HepG2 (cell line): ENCODE measurements at regions not wholly inside any gene's neighbourhood (a gene's known extent, or its start where the extent isn't known, plus 50 kb on each side); places are given as distances from the start of the nearest gene placed in this dataset.

Source experiments
- ATAC-seq: fragments of 200-7000 bp; cut with Tn5 transposase; 3 replicates; pipeline ENCODE4 v1.9.1; 2020; ENCODE audit warnings: mild to moderate bottlenecking, moderate library complexity
- BruUV-seq: library from RNA; stranded (reverse); fragments of 400-500 nt; replicated peaks from 2 replicates; lab custom pipeline; 2021; lab: Mats Ljungman, UMichigan
- CTCF ChIA-PET: fragments of 300-600 bp; formaldehyde crosslinking; extraction: SDS; loops from one replicate; lab custom pipeline; 2021; ENCODE audit warnings: low total read pairs, inconsistent platforms, low intra/inter-chr PET ratio; lab: Yijun Ruan, JAX
- POLR2A ChIA-PET: fragments of 350-600 bp; sonication (Branson Sonifier 250); formaldehyde crosslinking; loops from one replicate; lab custom pipeline; 2020; ENCODE audit warnings: antibody characterized with exemption, inconsistent platforms; lab: Yijun Ruan, JAX
- DNase-seq: peaks from one replicate; pipeline ENCODE4 v3.0.0-alpha.2; 2015; ENCODE audit warnings: low spot score
- FAIRE-seq: peaks from 3 replicates; lab custom pipeline; 2011; peaks lifted over from hg19 to GRCh38; lab: Jason Lieb, UNC
- H2AFZ ChIP-seq: one replicate; pipeline ENCODE4 v1.6.1; 2011; ENCODE audit warnings: low read length, inconsistent platforms
- H3K27ac ChIP-seq: fragments of 300-600 bp; 3 replicates; pipeline ENCODE4 v1.8.0; 2011; ENCODE audit warnings: mixed run types, mild to moderate bottlenecking, mixed read lengths, low read length, inconsistent platforms; ENCODE audit not compliant: insufficient read depth; ENCODE audit errors: extremely low read length
- H3K27me3 ChIP-seq, 2 experiments: fragments of 200-600 bp in 1 of 2; 2 replicates in 1 of 2; 3 replicates in 1 of 2; pipeline versions ENCODE4 v1.6.0 to v1.8.0; 2011; ENCODE audit warnings: low read length in 2 of 2, mild to moderate bottlenecking in 2 of 2, moderate library complexity in 2 of 2, inconsistent platforms in 1 of 2; ENCODE audit not compliant: insufficient read depth in 2 of 2, control insufficient read depth in 1 of 2
- H3K36me3 ChIP-seq, 2 experiments: fragments of 200-600 bp in 1 of 2; replicated peaks in 1 of 2; 2 replicates in 1 of 2; 3 replicates in 1 of 2; pipeline versions ENCODE4 v1.5.1 to v1.8.0; 2011; ENCODE audit warnings: low read length in 2 of 2, inconsistent platforms in 1 of 2; ENCODE audit not compliant: insufficient read depth in 2 of 2, control insufficient read depth in 1 of 2
- H3K4me1 ChIP-seq: 2 replicates; pipeline ENCODE4 v1.5.1; 2012; ENCODE audit warnings: low read length, inconsistent platforms; ENCODE audit not compliant: insufficient read depth
- H3K4me2 ChIP-seq: 2 replicates; pipeline ENCODE4 v1.6.0; 2011; ENCODE audit warnings: low read depth, low read length, inconsistent platforms
- H3K4me3 ChIP-seq, 3 experiments: fragments of 200-600 bp in 1 of 3; sonication (generic), shearing (Covaris generic) in 1 of 3; replicated peaks in 1 of 3; 2 replicates each; pipeline ENCODE4 v1.5.1; 2011 to 2016; ENCODE audit warnings: low read length in 3 of 3, inconsistent platforms in 2 of 3, low read depth in 2 of 3, mild to moderate bottlenecking in 2 of 3, control low read depth in 1 of 3, mixed read lengths in 1 of 3; ENCODE audit not compliant: insufficient read depth in 1 of 3
- H3K79me2 ChIP-seq: one replicate; pipeline ENCODE4 v1.6.1; 2011; ENCODE audit warnings: low read length, inconsistent platforms; ENCODE audit not compliant: insufficient read depth
- H3K9ac ChIP-seq: 2 replicates; pipeline ENCODE4 v1.6.0; 2011; ENCODE audit warnings: mild to moderate bottlenecking, low read depth, low read length, inconsistent platforms; ENCODE audit not compliant: insufficient read depth
- H3K9me3 ChIP-seq: 2 replicates; pipeline ENCODE4 v1.5.1; 2012; ENCODE audit warnings: mild to moderate bottlenecking, low read length
- H4K20me1 ChIP-seq: 2 replicates; pipeline ENCODE4 v1.6.0; 2011; ENCODE audit warnings: inconsistent platforms, mild to moderate bottlenecking, low read length, moderate library complexity; ENCODE audit not compliant: insufficient read depth
- CCAR2 ChIP-seq: fragments of 200-400 bp; formaldehyde crosslinking; optimal IDR thresholded peaks from 2 replicates; pipeline ENCODE3; 2018; ENCODE audit warnings: low read depth, mild to moderate bottlenecking, low read length, moderate library complexity
- ELF4 ChIP-seq: sonication (generic); formaldehyde crosslinking; IDR thresholded peaks from 2 replicates; pipeline ENCODE4 v1.5.0; 2020; ENCODE audit warnings: missing genetic modification reagents, mild to moderate bottlenecking, moderate library complexity, borderline replicate concordance
- EP300 ChIP-seq, 3 experiments: sonication (generic) in 1 of 3; formaldehyde crosslinking in 1 of 3; IDR thresholded peaks; 2 replicates each; pipeline versions ENCODE4 v1.5.1 to v1.6.1; 2011 to 2020; ENCODE audit warnings: low read depth in 2 of 3, low read length in 2 of 3, borderline replicate concordance in 1 of 3, improper control_type of control experiment in 1 of 3, mild to moderate bottlenecking in 1 of 3, missing genetic modification reagents in 1 of 3, moderate library complexity in 1 of 3
- GZF1 ChIP-seq: sonication (generic); formaldehyde crosslinking; IDR thresholded peaks from 2 replicates; pipeline ENCODE4 v1.5.1; 2020; ENCODE audit warnings: mild to moderate bottlenecking, missing genetic modification reagents
- HNF1B ChIP-seq: sonication (generic); formaldehyde crosslinking; IDR thresholded peaks from 2 replicates; pipeline ENCODE4 v1.5.1; 2020; ENCODE audit warnings: mild to moderate bottlenecking, moderate library complexity, missing genetic modification reagents
- HNF4A ChIP-seq: sonication (generic); formaldehyde crosslinking; IDR thresholded peaks from 2 replicates; pipeline ENCODE4 v1.4.0; 2020; ENCODE audit warnings: missing genetic modification reagents
- KDM2A ChIP-seq: sonication (generic); formaldehyde crosslinking; IDR thresholded peaks from 2 replicates; pipeline ENCODE4 v1.4.0; 2020; ENCODE audit warnings: low read depth, missing genetic modification reagents, borderline replicate concordance
- MIER2 ChIP-seq: IDR thresholded peaks from 2 replicates; pipeline ENCODE4 v1.6.1; 2016; ENCODE audit warnings: missing biosample characterization, missing genetic modification reagents
- PTBP1 ChIP-seq: fragments of 200-400 bp; formaldehyde crosslinking; IDR thresholded peaks from 2 replicates; pipeline ENCODE4 v1.6.1; 2018; ENCODE audit warnings: low read length, low read depth; ENCODE audit not compliant: poor library complexity, severe bottlenecking
- TAF15 ChIP-seq: fragments of 200-400 bp; formaldehyde crosslinking; IDR thresholded peaks from one replicate; pipeline ENCODE4 v1.6.1; 2018; ENCODE audit warnings: mild to moderate bottlenecking, low read depth, low read length; ENCODE audit not compliant: poor library complexity, severe bottlenecking
- WIZ ChIP-seq: sonication (generic); formaldehyde crosslinking; IDR thresholded peaks from 2 replicates; pipeline ENCODE4 v1.5.1; 2020; ENCODE audit warnings: mild to moderate bottlenecking, missing genetic modification reagents
- XRCC5 ChIP-seq: fragments of 200-400 bp; formaldehyde crosslinking; optimal IDR thresholded peaks from 2 replicates; pipeline ENCODE3; 2017; ENCODE audit warnings: mild to moderate bottlenecking, low read length
- ZNF530 ChIP-seq: sonication (generic); formaldehyde crosslinking; IDR thresholded peaks from 2 replicates; pipeline ENCODE4 v1.5.0; 2020; ENCODE audit warnings: low read depth, mild to moderate bottlenecking, missing genetic modification reagents
- ZNF615 ChIP-seq: sonication (generic); formaldehyde crosslinking; IDR thresholded peaks from 2 replicates; pipeline ENCODE4 v1.5.0; 2020; ENCODE audit warnings: mild to moderate bottlenecking, missing genetic modification reagents, borderline replicate concordance
- ZNF660 ChIP-seq: sonication (generic); formaldehyde crosslinking; IDR thresholded peaks from 2 replicates; pipeline ENCODE4 v1.5.1; 2020; ENCODE audit warnings: mild to moderate bottlenecking, low read depth, missing genetic modification reagents, borderline replicate concordance
- ZNF672 ChIP-seq: sonication (generic); formaldehyde crosslinking; IDR thresholded peaks from 2 replicates; pipeline ENCODE4 v1.8.1; 2022; ENCODE audit warnings: missing genetic modification reagents
- WGBS: methylation state at CpG from one replicate; pipeline ENCODE4 v1.1.6; 2017; ENCODE audit warnings: low lambda C conversion rate; 5-methylcytosine and 5-hydroxymethylcytosine counted together
- in situ Hi-C: cut with HindIII; loops from 2 replicates; pipeline ENCODE4 v1.10.0; 2017; ENCODE audit warnings: low pct_unique_long_range_greater_than_20kb; ENCODE audit not compliant: extremely low pct_ligation_motif_present
- intact Hi-C: fragments of 100-400 bp; cut with micrococcal nuclease; formaldehyde crosslinking; loops from one replicate; pipeline ENCODE4 v1.10.0; 2022; ENCODE audit not compliant: unreplicated experiment

GRCh38 chr12:83473408-83474095 lies 786.8 kb downstream of the TMTC2 start:
- Histone ChIP-seq H3K79me2 (no peaks in the 10 kb centered on the region), H3K27me3 (no peaks in the 10 kb centered on the region), H2AFZ (no peak overlapping the region), H3K4me2 (no peak overlapping the region), H3K9me3 (peaks cover 86% of the 10 kb centered on the region), H3K27ac (no peak overlapping the region)
- no TSS peak for BruUV-seq
- no peak for DNase-seq
- TF ChIP-seq MIER2 (CRISPR knock-in tag) (no peak), EP300 (IDR thresholded peaks at IDR 0.05; ENCODE audit: low read depth in 2 of 2, low read length in 2 of 2) (no peak), EP300 (CRISPR knock-in tag; IDR thresholded peaks at IDR 0.05; ENCODE audit: borderline replicate concordance) (no peak), ZNF672 (CRISPR knock-in tag) (no peak), ZNF660 (CRISPR knock-in tag) (no peak), HNF4A (CRISPR knock-in tag) (no peak), WIZ (CRISPR knock-in tag) (no peak), XRCC5 (no peak), ZNF615 (no peak)
- TF ChIP-seq, all 625 proteins: peak for 0
- CTCF ChIA-PET: no interaction called here
- in situ Hi-C loops (no loop called here), intact Hi-C loops (no loop called here)
- POLR2A ChIA-PET: no interaction called here
- H3K36me3 ChIP-seq: no peaks in the 10 kb centered on the region
- WGBS: 1% methylated on average over 3 of the region's 3 CpGs
- no peak for FAIRE-seq
- ATAC-seq: no peak
- no peaks in the 10 kb centered on the region for H3K4me1 ChIP-seq
- no peak overlapping the region for H3K9ac ChIP-seq
- H3K4me3 ChIP-seq: no peak overlapping the region
- no peaks in the 10 kb centered on the region for H4K20me1 ChIP-seq

GRCh38 chr12:83472772-83473171 lies 786.1 kb downstream of the TMTC2 start:
- CTCF ChIA-PET: no interaction called here
- TF ChIP-seq ELF4 (CRISPR knock-in tag) (no peak), PTBP1 (no peak), TAF15 (no peak), CCAR2 (no peak), GZF1 (CRISPR knock-in tag) (no peak), HNF1B (CRISPR knock-in tag) (no peak), KDM2A (CRISPR knock-in tag) (no peak), ZNF530 (CRISPR knock-in tag) (no peak)

More at GRCh38 chr12:83472772-83473171, 786.1 kb downstream of the TMTC2 start:
- H3K27ac ChIP-seq: no peak overlapping the region
- ATAC-seq: no peak
- in situ Hi-C loops (no loop called here), intact Hi-C loops (no loop called here)
- DNase-seq: no peak
- H3K9me3 ChIP-seq: peaks cover 84% of the 10 kb centered on the region
- no peak overlapping the region for H3K4me3 ChIP-seq
- H3K9ac ChIP-seq: no peak overlapping the region
- POLR2A ChIA-PET: no interaction called here
- H4K20me1 ChIP-seq: no peaks in the 10 kb centered on the region
- WGBS: 31% methylated on average over 3 of the region's 3 CpGs
- FAIRE-seq: no peak
- no peak overlapping the region for H3K4me2 ChIP-seq
- H3K36me3 ChIP-seq: no peaks in the 10 kb centered on the region
- BruUV-seq: no TSS peak
- H2AFZ ChIP-seq: no peak overlapping the region
- no peaks in the 10 kb centered on the region for H3K27me3 ChIP-seq
- H3K79me2 ChIP-seq: no peaks in the 10 kb centered on the region
- no peaks in the 10 kb centered on the region for H3K4me1 ChIP-seq
